DND-41 (cell line): ENCODE measurements at regions not wholly inside any gene's neighbourhood (a gene's known extent, or its start where the extent isn't known, plus 50 kb on each side); places are given as distances from the start of the nearest gene placed in this dataset.

ENCODE experiments used
- ATAC-seq: fragments of 200-7000 bp; cut with Tn5 transposase; 3 replicates; pipeline ENCODE4 v1.9.1; 2021; ENCODE audit warnings: low read depth; ENCODE audit not compliant: insufficient read depth
- DNase-seq: peaks from one replicate; pipeline ENCODE4 v3.0.0-alpha.2; 2020
- H2AFZ ChIP-seq: 2 replicates; pipeline ENCODE4 v1.6.0; 2012; ENCODE audit warnings: low read depth, low read length
- H3K27ac ChIP-seq: 2 replicates; pipeline ENCODE4 v1.5.1; 2012; ENCODE audit warnings: low read length, inconsistent platforms
- H3K27me3 ChIP-seq: fragments of 200-600 bp; sonication (generic); 2 replicates; pipeline ENCODE4 v1.6.0; 2012; ENCODE audit warnings: low read length, mild to moderate bottlenecking, inconsistent platforms; ENCODE audit not compliant: insufficient read depth, poor library complexity
- H3K36me3 ChIP-seq: 2 replicates; pipeline ENCODE4 v1.5.1; 2012; ENCODE audit warnings: low read length, inconsistent platforms; ENCODE audit not compliant: insufficient read depth
- H3K4me1 ChIP-seq: 2 replicates; pipeline ENCODE4 v1.5.1; 2012; ENCODE audit warnings: mild to moderate bottlenecking, low read length; ENCODE audit not compliant: insufficient read depth
- H3K4me2 ChIP-seq: 2 replicates; pipeline ENCODE4 v1.6.0; 2012; ENCODE audit warnings: mild to moderate bottlenecking, moderate library complexity, low read length, inconsistent platforms; ENCODE audit not compliant: insufficient read depth
- H3K4me3 ChIP-seq, 2 experiments: fragments of 200-600 bp in 1 of 2; shearing (Covaris generic) in 1 of 2; 2 replicates each; pipeline ENCODE4 v1.5.1; 2012 to 2016; ENCODE audit warnings: inconsistent platforms in 2 of 2, low read length in 2 of 2, mild to moderate bottlenecking in 2 of 2, low read depth in 1 of 2, moderate library complexity in 1 of 2
- H3K79me2 ChIP-seq: 2 replicates; pipeline ENCODE4 v1.6.0; 2012; ENCODE audit warnings: low read length, inconsistent platforms; ENCODE audit not compliant: insufficient read depth
- H3K9ac ChIP-seq: 2 replicates; pipeline ENCODE4 v1.6.0; 2012; ENCODE audit warnings: low read depth, mild to moderate bottlenecking, inconsistent platforms, low read length, moderate library complexity
- H3K9me3 ChIP-seq: 2 replicates; pipeline ENCODE4 v1.5.1; 2012; ENCODE audit warnings: low read length, moderate library complexity, mild to moderate bottlenecking, inconsistent platforms; ENCODE audit not compliant: insufficient read depth, severe bottlenecking
- H4K20me1 ChIP-seq: 2 replicates; pipeline ENCODE4 v1.6.0; 2012; ENCODE audit warnings: low read length; ENCODE audit not compliant: insufficient read depth
- EZH2 ChIP-seq: IDR thresholded peaks from 3 replicates; pipeline ENCODE4 v1.6.1; 2012; ENCODE audit warnings: borderline replicate concordance, low read depth, mild to moderate bottlenecking, moderate library complexity, low read length, inconsistent platforms; ENCODE audit not compliant: severe bottlenecking
- TF ChIP-seq, protein P1 (sequence below): IDR thresholded peaks from 2 replicates; pipeline ENCODE4 v1.5.1; 2012; ENCODE audit warnings: borderline replicate concordance, low read length, moderate library complexity, mild to moderate bottlenecking; ENCODE audit not compliant: poor library complexity, severe bottlenecking; ENCODE audit errors: extremely low read depth

DNA sequence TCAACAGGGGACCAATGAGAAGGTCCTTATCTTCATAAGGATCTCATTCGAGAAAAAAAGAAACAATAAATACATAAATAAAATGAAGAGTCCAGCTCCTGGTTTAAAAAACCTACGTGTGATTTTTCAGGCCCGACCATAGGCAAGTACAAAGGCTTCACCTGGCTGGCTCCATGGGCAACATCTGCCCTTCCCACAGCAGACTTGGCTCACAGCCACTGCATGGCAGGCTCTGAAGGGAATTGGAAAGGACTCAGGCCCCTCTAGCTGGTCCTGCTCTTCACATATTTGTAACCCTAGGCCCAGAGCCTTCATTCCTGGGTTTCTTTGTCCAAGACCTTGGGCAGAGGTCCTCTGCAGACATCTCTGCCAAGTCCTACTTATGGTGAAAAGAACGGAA lies 228.1 kb downstream of the QDPR start:
- Histone ChIP-seq H3K9ac (no peak overlapping the region), H3K36me3 (no peaks in the 10 kb centered on the region), H3K79me2 (no peaks in the 10 kb centered on the region), H4K20me1 (no peaks in the 10 kb centered on the region), H3K27me3 (no peaks in the 10 kb centered on the region), H3K4me3 (no peak overlapping the region), H2AFZ (no peak overlapping the region), H3K27ac (no peak overlapping the region), H3K9me3 (no peaks in the 10 kb centered on the region), H3K4me2 (no peak overlapping the region), H3K4me1 (no peaks in the 10 kb centered on the region)
- no peak for ATAC-seq
- no peak for TF ChIP-seq EZH2
- TF ChIP-seq, protein P1, sequence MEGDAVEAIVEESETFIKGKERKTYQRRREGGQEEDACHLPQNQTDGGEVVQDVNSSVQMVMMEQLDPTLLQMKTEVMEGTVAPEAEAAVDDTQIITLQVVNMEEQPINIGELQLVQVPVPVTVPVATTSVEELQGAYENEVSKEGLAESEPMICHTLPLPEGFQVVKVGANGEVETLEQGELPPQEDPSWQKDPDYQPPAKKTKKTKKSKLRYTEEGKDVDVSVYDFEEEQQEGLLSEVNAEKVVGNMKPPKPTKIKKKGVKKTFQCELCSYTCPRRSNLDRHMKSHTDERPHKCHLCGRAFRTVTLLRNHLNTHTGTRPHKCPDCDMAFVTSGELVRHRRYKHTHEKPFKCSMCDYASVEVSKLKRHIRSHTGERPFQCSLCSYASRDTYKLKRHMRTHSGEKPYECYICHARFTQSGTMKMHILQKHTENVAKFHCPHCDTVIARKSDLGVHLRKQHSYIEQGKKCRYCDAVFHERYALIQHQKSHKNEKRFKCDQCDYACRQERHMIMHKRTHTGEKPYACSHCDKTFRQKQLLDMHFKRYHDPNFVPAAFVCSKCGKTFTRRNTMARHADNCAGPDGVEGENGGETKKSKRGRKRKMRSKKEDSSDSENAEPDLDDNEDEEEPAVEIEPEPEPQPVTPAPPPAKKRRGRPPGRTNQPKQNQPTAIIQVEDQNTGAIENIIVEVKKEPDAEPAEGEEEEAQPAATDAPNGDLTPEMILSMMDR = no peak
- DNase-seq = no peak

DNA sequence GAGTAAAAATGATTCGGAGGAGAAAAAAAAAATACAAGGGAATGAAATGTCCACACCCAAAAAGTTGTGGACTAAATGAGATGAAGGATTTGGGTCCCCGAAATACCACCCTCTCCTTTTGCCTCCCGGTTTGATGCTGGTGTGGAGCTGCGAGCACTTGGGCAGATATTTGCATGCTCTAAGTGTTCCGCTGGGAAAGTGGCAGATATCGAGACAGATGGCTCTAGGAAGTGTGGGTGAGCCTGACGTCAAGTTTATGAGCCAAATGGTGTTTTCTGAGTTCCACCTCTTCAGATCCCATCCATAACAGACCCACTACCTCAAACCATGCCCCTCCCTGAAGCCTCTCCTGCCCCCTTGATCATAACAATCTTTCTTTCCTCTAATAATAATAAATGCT lies 228.6 kb downstream of the QDPR start:
- H3K79me2 ChIP-seq = no peaks in the 10 kb centered on the region
- no peaks in the 10 kb centered on the region for H4K20me1 ChIP-seq
- H3K4me1 ChIP-seq = no peaks in the 10 kb centered on the region
- no peak overlapping the region for H3K4me3 ChIP-seq
- no peak overlapping the region for H2AFZ ChIP-seq
- H3K4me2 ChIP-seq = no peak overlapping the region
- H3K27me3 ChIP-seq = no peaks in the 10 kb centered on the region
- no peak overlapping the region for H3K27ac ChIP-seq
- no peaks in the 10 kb centered on the region for H3K9me3 ChIP-seq
- H3K36me3 ChIP-seq = no peaks in the 10 kb centered on the region
- no peak for DNase-seq
- ATAC-seq = no peak
- TF ChIP-seq, protein P1 = no peak
- no peak for TF ChIP-seq EZH2
- no peak overlapping the region for H3K9ac ChIP-seq

DNA sequence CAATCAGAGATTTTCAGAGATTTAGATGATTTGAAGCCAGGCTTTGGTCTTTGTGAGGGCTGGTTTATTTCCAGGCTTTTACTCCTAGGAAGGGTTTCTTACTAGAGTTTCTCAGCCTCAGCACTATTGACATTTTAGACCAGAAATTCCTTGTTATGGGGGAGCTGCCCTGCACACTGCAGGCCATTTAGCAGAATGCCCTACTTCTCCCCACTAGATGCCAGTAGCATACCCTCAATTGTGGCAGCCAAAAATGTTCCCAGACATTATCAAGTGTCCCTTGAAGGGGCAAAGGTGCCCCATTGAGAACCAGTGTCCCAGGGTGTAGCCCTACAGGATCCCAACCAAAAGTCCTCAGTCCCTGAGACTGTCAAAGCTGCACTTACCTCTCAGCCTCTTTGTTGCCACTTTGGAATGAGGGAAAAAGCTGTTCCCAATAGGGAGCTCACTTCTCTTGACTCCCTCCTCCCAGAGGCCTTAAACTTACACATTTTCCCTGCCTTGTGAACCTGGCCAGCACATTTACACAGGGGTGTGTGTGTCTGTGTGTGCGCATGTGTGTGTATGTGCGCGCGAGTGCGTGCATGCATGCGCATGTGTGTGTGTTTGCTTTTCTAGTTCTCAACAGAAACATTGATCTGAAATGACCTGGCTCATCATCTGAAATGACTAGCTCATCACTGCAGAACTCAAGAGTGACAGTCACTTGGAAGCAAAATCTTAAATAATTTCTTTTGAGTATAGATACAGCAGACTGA lies 231.4 kb downstream of the QDPR start:
- Histone ChIP-seq H3K79me2 (no peaks in the 10 kb centered on the region), H3K27me3 (no peaks in the 10 kb centered on the region), H3K36me3 (no peaks in the 10 kb centered on the region), H3K4me3 (no peak overlapping the region), H4K20me1 (no peaks in the 10 kb centered on the region), H2AFZ (no peak overlapping the region), H3K9ac (no peak overlapping the region), H3K27ac (no peak overlapping the region), H3K4me2 (no peak overlapping the region), H3K9me3 (no peaks in the 10 kb centered on the region), H3K4me1 (no peaks in the 10 kb centered on the region)
- DNase-seq (no peak), ATAC-seq (no peak)
- TF ChIP-seq, protein P1 = no peak
- TF ChIP-seq EZH2 = no peak
